ENCODE measurements at regions not wholly inside any gene's neighbourhood (a gene's known extent, or its start where the extent isn't known, plus 50 kb on each side); places are given as distances from the start of the nearest gene placed in this dataset.

GRCh38 chr14:104476437-104476836 is 103.1 kb upstream of the C14orf180 start:
- TF ChIP-seq FOXA1 (IDR thresholded peaks at IDR 0.05) (no peak), SUZ12 (IDR thresholded peaks at IDR 0.05) (no peak), SP1 (IDR thresholded peaks at IDR 0.05) (no peak), ELF4 (IDR thresholded peaks at IDR 0.05) (no peak), TARDBP (IDR thresholded peaks at IDR 0.05) (no peak), BHLHE40 (IDR thresholded peaks at IDR 0.05; ENCODE audit: borderline replicate concordance) (no peak), ZNF384 (IDR thresholded peaks at IDR 0.05) (no peak), ARNT (IDR thresholded peaks at IDR 0.05) (no peak), NFRKB (IDR thresholded peaks at IDR 0.05) (no peak), FOXK2 (IDR thresholded peaks at IDR 0.05) (no peak)

Data from HEK293T (cell line).